H9 (cell line): ENCODE measurements at regions not wholly inside any gene's neighbourhood (a gene's known extent, or its start where the extent isn't known, plus 50 kb on each side); places are given as distances from the start of the nearest gene placed in this dataset.

Experiments
- DNase-seq: peaks from one replicate; pipeline ENCODE4 v3.0.0-alpha.2; 2017
- H2AFZ ChIP-seq: one replicate; pipeline ENCODE4 v1.6.1; 2013; ENCODE audit warnings: mild to moderate bottlenecking, low read length, control low read depth, moderate library complexity
- H2AK5ac ChIP-seq: 2 replicates; pipeline ENCODE4 v1.6.1; 2013; ENCODE audit warnings: low read length, control low read depth, mixed read lengths; ENCODE audit not compliant: insufficient read length
- H2BK120ac ChIP-seq: one replicate; pipeline ENCODE4 v1.6.1; 2013; ENCODE audit warnings: low read depth, mild to moderate bottlenecking, low read length, control low read depth, inconsistent platforms; ENCODE audit not compliant: poor library complexity, severe bottlenecking
- H2BK12ac ChIP-seq: 2 replicates; pipeline ENCODE4 v1.6.1; 2013; ENCODE audit warnings: low read length, control low read depth, mixed read lengths, low read depth; ENCODE audit not compliant: insufficient read length
- H2BK15ac ChIP-seq: 2 replicates; pipeline ENCODE4 v1.6.1; 2013; ENCODE audit warnings: low read depth, low read length, control low read depth
- H2BK20ac ChIP-seq: one replicate; pipeline ENCODE4 v1.6.1; 2013; ENCODE audit warnings: low read depth, mild to moderate bottlenecking, low read length, control low read depth, inconsistent platforms; ENCODE audit not compliant: poor library complexity, severe bottlenecking
- H2BK5ac ChIP-seq: 2 replicates; pipeline ENCODE4 v1.6.1; 2013; ENCODE audit warnings: low read length, control low read depth, mixed read lengths; ENCODE audit not compliant: insufficient read length
- H3K14ac ChIP-seq: 2 replicates; pipeline ENCODE4 v1.6.1; 2013; ENCODE audit warnings: low read length, control low read depth; ENCODE audit not compliant: insufficient read depth
- H3K18ac ChIP-seq: 2 replicates; pipeline ENCODE4 v1.6.1; 2013; ENCODE audit warnings: low read depth, mild to moderate bottlenecking, mixed read lengths, low read length, control low read depth; ENCODE audit not compliant: insufficient read length
- H3K23ac ChIP-seq: 2 replicates; pipeline ENCODE4 v1.6.1; 2013; ENCODE audit warnings: low read length, control low read depth, mixed read lengths, low read depth; ENCODE audit not compliant: insufficient read length
- H3K23me2 ChIP-seq: 2 replicates; pipeline ENCODE4 v1.6.1; 2013; ENCODE audit warnings: low read depth, mild to moderate bottlenecking, mixed read lengths, low read length, control low read depth; ENCODE audit not compliant: insufficient read length, poor library complexity, severe bottlenecking
- H3K27ac ChIP-seq: 2 replicates; pipeline ENCODE4 v1.5.1; 2013; ENCODE audit warnings: low read length, control low read depth, mixed read lengths, low read depth; ENCODE audit not compliant: insufficient read length
- H3K27me3 ChIP-seq: 2 replicates; pipeline ENCODE4 v1.6.1; 2013; ENCODE audit warnings: low read length, control low read depth, inconsistent platforms; ENCODE audit not compliant: insufficient read depth
- H3K4ac ChIP-seq: 2 replicates; pipeline ENCODE4 v1.6.1; 2013; ENCODE audit warnings: low read depth, mild to moderate bottlenecking, control low read depth, inconsistent platforms, low read length, moderate library complexity
- H3K4me1 ChIP-seq: 2 replicates; pipeline ENCODE4 v1.6.1; 2013; ENCODE audit warnings: low read length, control low read depth, inconsistent platforms; ENCODE audit not compliant: insufficient read depth
- H3K4me2 ChIP-seq: 2 replicates; pipeline ENCODE4 v1.6.1; 2013; ENCODE audit warnings: low read length, control low read depth, mixed read lengths; ENCODE audit not compliant: insufficient read length, insufficient read depth
- H3K56ac ChIP-seq: 2 replicates; pipeline ENCODE4 v1.6.1; 2013; ENCODE audit warnings: low read depth, mild to moderate bottlenecking, mixed read lengths, low read length, control low read depth; ENCODE audit not compliant: insufficient read length
- H3K79me1 ChIP-seq: 2 replicates; pipeline ENCODE4 v1.6.1; 2013; ENCODE audit warnings: low read depth, mild to moderate bottlenecking, moderate library complexity, low read length, control low read depth, inconsistent platforms; ENCODE audit not compliant: insufficient read depth, poor library complexity, severe bottlenecking
- H3K79me2 ChIP-seq: 2 replicates; pipeline ENCODE4 v1.6.1; 2013; ENCODE audit warnings: low read length, control low read depth, inconsistent platforms; ENCODE audit not compliant: insufficient read depth
- H3K9ac ChIP-seq: 2 replicates; pipeline ENCODE4 v1.6.1; 2013; ENCODE audit warnings: low read length, control low read depth, mixed read lengths; ENCODE audit not compliant: insufficient read length; ENCODE audit errors: extremely low read depth
- H3K9me3 ChIP-seq: one replicate; pipeline ENCODE4 v1.6.1; 2013; ENCODE audit warnings: low read depth, low read length, inconsistent platforms; ENCODE audit not compliant: control insufficient read depth
- H3T11ph ChIP-seq: one replicate; pipeline ENCODE4 v1.6.1; 2013; ENCODE audit warnings: mild to moderate bottlenecking, low read length, control low read depth, inconsistent platforms
- H4K20me1 ChIP-seq: one replicate; pipeline ENCODE4 v1.6.1; 2013; ENCODE audit not compliant: control insufficient read depth, insufficient read length, insufficient read depth
- H4K5ac ChIP-seq: 2 replicates; pipeline ENCODE4 v1.6.1; 2013; ENCODE audit warnings: low read depth, mild to moderate bottlenecking, mixed read lengths, low read length, control low read depth; ENCODE audit not compliant: insufficient read length
- H4K8ac ChIP-seq: replicated peaks from 2 replicates; pipeline ENCODE4 v1.6.1; 2013; ENCODE audit warnings: low read length, control low read depth, mixed read lengths, low read depth; ENCODE audit not compliant: insufficient read length
- H4K91ac ChIP-seq: 2 replicates; pipeline ENCODE4 v1.6.1; 2013; ENCODE audit warnings: low read depth, mild to moderate bottlenecking, moderate library complexity, mixed read lengths, low read length, control low read depth; ENCODE audit not compliant: insufficient read length
- H3K27ac Mint-ChIP-seq, 3 experiments: 2 replicates in 2 of 3; 3 replicates in 1 of 3; pipeline ENCODE4 v1.8.0; 2020 to 2021; ENCODE audit warnings: mixed read lengths in 3 of 3, mild to moderate bottlenecking in 1 of 3, moderate library complexity in 1 of 3
- H3K27me3 Mint-ChIP-seq: 2 replicates; pipeline ENCODE4 v1.8.0; 2021; ENCODE audit warnings: low read depth, mild to moderate bottlenecking, moderate library complexity, mixed read lengths
- H3K36me3 Mint-ChIP-seq, 3 experiments: 2 replicates in 2 of 3; 3 replicates in 1 of 3; pipeline ENCODE4 v1.8.0; 2020 to 2021; ENCODE audit warnings: low read depth in 3 of 3, mixed read lengths in 3 of 3; ENCODE audit not compliant: insufficient read depth in 1 of 3
- H3K4me1 Mint-ChIP-seq, 2 experiments: 2 replicates each; pipeline ENCODE4 v1.8.0; 2020; ENCODE audit warnings: mixed read lengths in 2 of 2
- H3K4me3 Mint-ChIP-seq, 2 experiments: 2 replicates in 1 of 2; 3 replicates in 1 of 2; pipeline ENCODE4 v1.8.0; 2020 to 2021; ENCODE audit warnings: mild to moderate bottlenecking in 2 of 2, mixed read lengths in 2 of 2, moderate library complexity in 1 of 2
- H3K9me3 Mint-ChIP-seq, 2 experiments: 2 replicates in 1 of 2; 3 replicates in 1 of 2; pipeline ENCODE4 v1.8.0; 2020; ENCODE audit warnings: mild to moderate bottlenecking in 2 of 2, mixed read lengths in 2 of 2, moderate library complexity in 1 of 2
- CTCF ChIP-seq: fragments of 200-600 bp; sonication (generic); conservative IDR thresholded peaks from 3 replicates; pipeline ENCODE4 v1.8.0; 2021; ENCODE audit warnings: antibody characterized with exemption, mild to moderate bottlenecking

GRCh38 chr3:80542456-80542855 is 774.7 kb upstream of the ROBO1 start:
- no peak overlapping the region for H3T11ph ChIP-seq
- Mint-ChIP-seq H3K27ac (no peak overlapping the region), H3K9me3 (no peaks in the 10 kb centered on the region), H3K36me3 (no peaks in the 10 kb centered on the region), H3K4me3 (no peak overlapping the region), H3K4me1 (peaks cover 6 to 8% of the 10 kb centered on the region in 2 experiments), H3K27me3 (no peaks in the 10 kb centered on the region)
- DNase-seq = no peak
- no peaks in the 10 kb centered on the region for H3K4me1 ChIP-seq
- H3K79me2 ChIP-seq = no peaks in the 10 kb centered on the region
- no peak overlapping the region for H3K14ac ChIP-seq
- no peaks in the 10 kb centered on the region for H4K20me1 ChIP-seq
- H3K9ac ChIP-seq = no peak overlapping the region
- H3K23ac ChIP-seq = no peak overlapping the region
- no peaks in the 10 kb centered on the region for H3K79me1 ChIP-seq
- H3K23me2 ChIP-seq = no peaks in the 10 kb centered on the region
- no peak overlapping the region for H4K5ac ChIP-seq
- H3K4me2 ChIP-seq = no peak overlapping the region
- H3K9me3 ChIP-seq = no peaks in the 10 kb centered on the region
- no peak overlapping the region for H2AFZ ChIP-seq
- no peak overlapping the region for H3K56ac ChIP-seq
- H3K27me3 ChIP-seq = no peaks in the 10 kb centered on the region
- H3K4ac ChIP-seq = no peak overlapping the region
- H4K8ac ChIP-seq = no peak overlapping the region
- no peak overlapping the region for H2BK120ac ChIP-seq
- H2BK12ac ChIP-seq = no peak overlapping the region
- no peak overlapping the region for H2BK15ac ChIP-seq
- no peak overlapping the region for H2BK20ac ChIP-seq
- H4K91ac ChIP-seq = no peak overlapping the region
- H2AK5ac ChIP-seq = no peak overlapping the region
- no peak overlapping the region for H3K18ac ChIP-seq
- no peak overlapping the region for H2BK5ac ChIP-seq
- no peak for TF ChIP-seq CTCF
- no peak overlapping the region for H3K27ac ChIP-seq
